Stimulated activated CD4-positive, alpha-beta T cell treated with anti-CD3 and anti-CD28 coated beads, Interleukin-4, amount 100 ng/mL, for 1 hour (primary cell): ENCODE measurements at regions not wholly inside any gene's neighbourhood (a gene's known extent, or its start where the extent isn't known, plus 50 kb on each side); places are given as distances from the start of the nearest gene placed in this dataset.

Source experiments
- DNase-seq: peaks from one replicate; pipeline ENCODE4 v3.0.0-alpha.2; 2020

GRCh38 chr15:61680260-61681037, 379.8 kb downstream of the VPS13C start:
- DNase-seq: no peak

- DNase-seq: no peak
Measured at GRCh38 chr15:61671736-61672135, 388.5 kb downstream of the VPS13C start.

GRCh38 chr15:61668444-61668843, 391.8 kb downstream of the VPS13C start:
- no peak for DNase-seq

GRCh38 chr15:61661791-61662190, 398.5 kb downstream of the VPS13C start:
- DNase-seq: no peak

DNA sequence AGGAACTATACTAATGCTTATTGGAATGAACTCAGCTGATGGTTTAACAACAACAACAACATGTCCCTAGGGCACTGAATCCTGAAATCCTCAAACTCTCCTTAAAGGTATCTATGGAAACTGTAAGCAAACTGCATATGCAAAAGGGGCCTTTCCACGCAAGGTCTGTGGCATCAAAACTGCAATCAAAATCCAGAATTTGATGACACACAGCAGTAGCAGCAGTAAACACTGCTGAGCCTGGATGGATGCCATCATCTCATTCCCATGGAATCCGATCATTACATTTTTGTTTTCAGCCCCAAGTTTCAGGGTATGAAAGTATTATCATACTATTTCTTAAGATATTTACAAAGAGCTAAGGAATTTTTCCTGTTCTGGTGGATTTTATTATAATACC, 399.7 kb downstream of the VPS13C start:
- DNase-seq: no peak

DNA sequence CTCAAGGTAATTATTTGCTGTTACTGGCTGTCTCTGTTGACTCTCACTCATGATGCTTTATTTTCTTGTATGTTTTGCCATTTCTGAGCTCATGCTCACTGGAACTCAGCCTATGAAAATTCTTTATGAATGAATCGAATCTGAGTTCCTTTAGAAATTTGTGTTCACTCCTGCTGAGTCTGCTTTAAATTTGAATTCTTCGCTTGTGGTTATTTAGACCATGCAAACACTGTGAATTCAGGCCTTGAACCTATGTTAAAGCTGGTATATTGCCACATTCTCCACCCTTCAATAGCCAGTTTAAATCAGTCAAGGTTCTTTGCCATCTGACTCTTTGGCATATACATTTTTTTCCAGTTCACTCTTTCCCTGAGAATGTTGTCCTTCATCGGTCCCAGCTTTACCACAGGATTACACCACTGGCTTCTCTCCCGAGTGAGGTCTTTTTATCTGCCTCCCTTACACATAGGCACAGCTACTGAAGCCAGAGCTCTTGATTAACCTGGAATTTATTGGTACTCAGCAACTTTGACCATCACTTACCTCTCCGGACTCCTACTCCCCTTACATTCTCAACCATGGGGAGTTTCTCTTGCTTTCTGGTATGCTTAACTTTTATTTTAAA, 400.6 kb downstream of the VPS13C start:
- DNase-seq: no peak

- no peak for DNase-seq
Measured at GRCh38 chr15:61657461-61657860, 402.8 kb downstream of the VPS13C start.

DNA sequence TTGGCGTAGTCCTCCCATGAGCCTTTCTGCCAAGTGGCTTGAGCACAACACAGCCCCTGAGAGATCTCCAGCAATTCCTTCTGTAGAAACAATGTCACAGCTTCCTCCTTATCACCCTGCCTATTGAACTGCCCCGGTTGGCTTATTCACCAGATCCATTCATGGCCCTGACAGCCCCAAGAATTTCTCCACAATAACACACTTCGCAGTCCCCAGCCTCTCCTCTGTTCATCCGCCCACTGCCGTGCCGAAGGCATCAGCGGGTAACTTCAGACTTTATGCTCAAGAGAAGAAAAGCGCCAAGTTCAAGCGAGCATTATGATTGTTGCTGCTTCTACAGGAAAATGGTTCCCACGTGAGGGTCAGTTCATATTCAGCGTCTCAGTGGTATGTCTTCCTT, 403.9 kb downstream of the VPS13C start:
- DNase-seq: no peak

DNA sequence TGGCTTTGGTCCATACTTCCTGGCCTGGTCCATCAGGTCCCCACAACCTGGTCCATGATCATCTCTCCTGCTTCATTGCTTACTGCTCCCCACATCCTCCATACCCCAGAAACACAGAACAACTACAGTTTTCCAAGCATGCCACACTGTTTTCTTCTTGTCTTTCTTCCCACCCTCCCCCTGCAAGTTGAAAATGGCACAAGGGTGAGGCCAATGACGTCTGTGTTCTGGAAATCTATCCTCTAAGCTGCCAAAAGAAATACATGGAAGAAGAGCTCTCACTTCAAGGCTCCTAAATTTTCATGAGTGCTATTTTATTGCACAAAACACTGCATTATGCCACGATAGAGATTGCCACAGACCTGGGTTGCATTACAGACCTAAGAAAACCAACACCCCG, 404.4 kb downstream of the VPS13C start:
- DNase-seq: no peak

DNA sequence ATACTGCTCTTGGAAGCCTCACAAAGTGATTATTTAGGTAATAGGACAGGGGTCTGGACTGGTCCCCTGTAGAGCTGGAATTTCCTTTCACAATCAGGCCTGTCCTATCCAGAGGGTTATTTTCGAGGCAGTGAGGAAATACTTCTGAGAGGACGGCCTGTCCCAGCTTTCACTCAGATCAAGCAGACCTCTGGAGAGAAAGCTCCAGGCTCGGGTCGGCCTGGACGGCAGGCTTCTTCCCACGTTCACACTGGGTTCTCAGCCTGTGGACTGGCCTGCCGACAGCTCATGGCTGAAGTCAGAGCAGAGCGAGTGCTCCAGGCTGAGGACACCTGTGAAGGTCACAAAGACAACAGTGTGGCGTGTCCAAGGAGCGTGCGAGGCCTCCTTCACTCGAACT, 405.3 kb downstream of the VPS13C start:
- DNase-seq: no peak

GRCh38 chr15:61654002-61654740, 406.1 kb downstream of the VPS13C start:
- DNase-seq: no peak

- DNase-seq: no peak
Measured at GRCh38 chr15:61653110-61653509, 407.1 kb downstream of the VPS13C start.

- no peak for DNase-seq
Measured at GRCh38 chr15:61651267-61651666, 409.0 kb downstream of the VPS13C start.

DNA sequence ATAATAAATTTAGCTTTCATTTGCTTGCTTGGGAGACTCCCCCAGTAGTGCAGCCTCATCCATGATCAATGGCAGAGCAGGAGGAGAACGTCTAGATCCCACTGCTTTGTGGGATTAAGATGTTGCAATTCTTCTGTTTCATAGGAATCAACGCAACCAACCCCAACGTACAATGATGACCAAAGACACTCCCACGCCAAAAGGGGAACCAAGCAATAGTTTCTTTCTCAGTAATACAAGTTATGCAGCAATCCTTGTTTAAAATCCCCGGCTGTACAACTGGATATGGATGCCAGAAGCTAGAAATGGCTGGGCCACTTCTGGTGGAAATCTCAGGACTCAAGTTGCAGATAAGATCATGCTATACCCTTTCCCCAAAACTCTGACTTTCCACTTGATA, 411.2 kb downstream of the VPS13C start:
- no peak for DNase-seq

GRCh38 chr15:61644550-61644949, 415.4 kb upstream of the RORA start:
- DNase-seq: no peak

- no peak for DNase-seq
Measured at GRCh38 chr15:61641645-61642044, 412.5 kb upstream of the RORA start.

- DNase-seq: no peak
Measured at GRCh38 chr15:61640756-61641155, 411.7 kb upstream of the RORA start.

DNA sequence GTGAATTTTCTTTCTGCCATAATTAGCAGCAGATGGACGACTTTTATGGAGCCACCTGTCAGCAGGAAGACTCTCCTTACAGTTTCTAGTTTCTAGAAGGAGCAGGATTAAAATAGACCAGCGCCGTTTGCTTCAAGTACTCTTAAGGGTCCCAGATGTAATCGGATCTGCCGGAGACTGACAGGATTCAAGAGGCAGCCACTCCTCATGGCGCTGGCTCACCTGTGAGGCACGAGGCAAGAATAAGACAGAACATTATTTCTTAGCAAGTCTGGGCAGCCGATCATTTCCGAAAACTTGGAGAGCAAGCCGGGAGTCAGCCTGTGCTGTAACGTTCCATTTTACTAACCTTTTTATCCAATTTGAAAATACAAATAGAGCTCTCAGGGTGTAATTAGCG, 410.4 kb upstream of the RORA start:
- DNase-seq: no peak

- DNase-seq: no peak
Measured at GRCh38 chr15:61634837-61635236, 405.7 kb upstream of the RORA start.

DNA sequence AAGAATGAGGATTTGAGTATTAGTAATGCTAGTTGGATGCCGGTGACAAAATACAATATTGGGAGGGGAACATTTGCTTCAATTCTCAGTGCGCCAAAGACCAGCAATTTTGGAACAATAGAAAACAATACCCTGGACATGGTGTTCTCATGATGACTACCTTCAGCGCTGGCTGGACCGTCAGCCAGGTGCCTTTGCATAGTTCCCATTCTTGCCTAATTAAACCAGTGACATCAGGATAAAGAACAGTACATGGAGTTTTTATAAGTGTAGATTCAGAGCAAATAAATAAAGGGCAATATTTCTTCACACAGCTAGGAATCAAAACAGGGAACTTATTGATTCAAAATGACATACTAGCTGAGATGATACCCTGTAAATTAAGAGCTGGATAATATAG, 404.8 kb upstream of the RORA start:
- DNase-seq: no peak

DNA sequence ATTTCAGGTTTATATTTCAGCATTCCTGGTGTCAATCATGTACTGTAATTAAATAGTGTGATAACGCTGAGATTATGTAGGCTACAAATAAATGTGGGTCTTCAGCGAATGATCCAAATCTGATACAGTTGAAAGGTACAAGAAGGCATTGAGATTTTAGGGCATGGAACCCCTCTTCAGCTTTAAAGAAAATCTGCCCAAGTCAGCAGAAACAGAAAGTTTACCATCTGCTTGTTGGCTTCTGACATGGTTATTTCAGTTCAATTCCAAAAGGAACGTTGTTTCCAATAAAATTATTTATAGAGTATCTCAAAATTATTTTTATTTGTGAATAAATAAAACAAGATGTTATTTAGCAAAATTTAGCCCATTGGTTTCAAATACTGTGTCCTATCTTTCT, 400.2 kb upstream of the RORA start:
- DNase-seq: no peak

- no peak for DNase-seq
Measured at GRCh38 chr15:61624950-61625349, 395.8 kb upstream of the RORA start.

DNA sequence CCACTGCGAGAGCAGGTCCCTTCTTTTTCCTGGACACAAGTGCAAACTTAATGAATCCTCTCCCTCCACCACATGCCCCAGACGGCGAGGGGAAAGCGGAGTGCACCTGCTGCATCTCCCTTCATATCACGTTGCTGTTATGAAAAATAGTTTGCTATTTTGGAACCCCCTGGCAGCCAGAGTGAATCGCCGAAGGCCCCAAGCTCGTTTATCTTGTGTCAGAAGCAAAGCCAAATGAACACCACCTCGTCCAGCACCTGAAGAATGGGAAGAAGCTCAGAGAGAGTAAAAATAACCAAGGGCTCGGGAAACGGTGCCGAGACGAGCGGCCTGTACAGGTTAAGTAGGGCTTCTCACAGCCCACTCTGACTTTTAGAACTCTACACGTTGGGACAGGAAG, 394.6 kb upstream of the RORA start:
- DNase-seq: no peak

- no peak for DNase-seq
Measured at GRCh38 chr15:61621865-61622264, 392.8 kb upstream of the RORA start.
